ENCODE measurements at regions not wholly inside any gene's neighbourhood (a gene's known extent, or its start where the extent isn't known, plus 50 kb on each side); places are given as distances from the start of the nearest gene placed in this dataset.

DNA sequence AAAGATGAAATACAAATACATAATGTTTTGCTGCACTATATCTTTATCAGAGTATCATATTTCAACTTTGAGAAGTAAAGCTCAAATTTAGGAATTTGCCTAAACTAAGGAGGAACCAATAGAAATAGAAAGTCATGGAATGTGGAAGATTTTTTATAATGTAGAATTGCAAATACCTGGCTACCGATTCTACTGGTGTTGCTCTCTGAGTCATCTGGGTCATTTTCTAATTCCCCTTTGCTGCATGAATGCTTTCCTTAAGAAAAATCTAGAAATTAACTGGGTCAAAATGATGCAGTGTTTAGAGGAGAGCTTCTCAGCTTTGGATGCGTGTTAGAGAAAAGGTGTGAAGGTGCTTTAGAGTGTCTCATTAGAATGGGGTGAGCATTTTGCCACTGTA is 568.9 kb upstream of the ANKRD30A start:
- DNase-seq (no peak), ATAC-seq (no peak)
- H3K4me3 ChIP-seq, result no peak overlapping the region
- intact Hi-C loops (cut with DNase I), result no loop called here
- no peaks in the 10 kb centered on the region for H3K27me3 ChIP-seq
- TF ChIP-seq POLR2A (IDR thresholded peaks at IDR 0.05), result no peak
- TF ChIP-seq CTCF (IDR thresholded peaks at IDR 0.05), result no peak
- 44 to 73% (median 55%) methylated on average over 2 of the region's 2 CpGs for WGBS, 4 donors
- no peaks in the 10 kb centered on the region for H3K9me3 ChIP-seq
- no peak overlapping the region for H3K27ac ChIP-seq
- no peaks in the 10 kb centered on the region for H3K36me3 ChIP-seq
- no peaks in the 10 kb centered on the region for H3K4me1 ChIP-seq

DNA sequence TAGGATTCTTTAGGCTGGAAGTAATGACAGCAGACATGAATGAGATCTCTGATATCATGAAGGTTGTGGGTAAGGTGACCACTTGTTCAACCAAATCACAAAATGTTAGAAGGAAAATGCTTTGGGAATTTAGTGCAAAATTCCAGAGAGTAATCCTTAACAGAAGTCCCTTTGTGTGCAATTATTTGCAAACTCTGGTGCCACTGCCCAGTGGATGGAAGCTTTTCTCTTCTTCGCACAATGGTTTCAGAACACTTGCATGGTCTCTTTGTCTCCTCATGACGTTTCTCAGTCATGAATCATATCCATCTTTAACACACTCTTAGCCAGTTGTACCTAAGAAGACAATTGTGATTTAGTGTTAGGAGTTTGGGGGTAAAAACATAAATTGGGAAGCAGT is 570.4 kb upstream of the ANKRD30A start:
- ATAC-seq, result no peak
- H3K27me3 ChIP-seq, result no peaks in the 10 kb centered on the region
- no peak overlapping the region for H3K4me3 ChIP-seq
- no peaks in the 10 kb centered on the region for H3K9me3 ChIP-seq
- no peaks in the 10 kb centered on the region for H3K36me3 ChIP-seq
- H3K4me1 ChIP-seq, result no peaks in the 10 kb centered on the region
- TF ChIP-seq CTCF (IDR thresholded peaks at IDR 0.05), result no peak
- TF ChIP-seq POLR2A (IDR thresholded peaks at IDR 0.05), result no peak
- intact Hi-C loops (cut with DNase I), result no loop called here
- DNase-seq, result no peak
- WGBS, 4 donors, result 65 to 83% (median 75%) methylated on average over 2 of the region's 2 CpGs
- no peak overlapping the region for H3K27ac ChIP-seq

DNA sequence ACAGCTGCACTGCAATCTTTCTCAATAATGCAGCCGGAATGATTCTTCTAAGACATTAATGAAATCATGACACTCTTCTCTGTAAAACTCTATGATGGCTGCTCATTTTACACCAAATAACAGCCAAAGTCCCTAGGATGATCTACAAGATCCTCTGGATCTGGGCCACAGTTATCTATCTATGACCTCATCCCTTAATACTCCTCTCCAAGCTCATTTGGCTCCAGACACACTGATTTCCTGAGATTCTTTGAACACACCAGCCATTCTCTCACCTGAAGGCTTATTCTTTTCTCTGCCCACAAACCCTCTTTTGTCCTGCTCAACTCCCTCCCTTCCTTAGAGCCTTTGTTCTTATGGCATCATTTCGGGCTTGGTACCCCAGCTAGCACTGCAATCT is 577.4 kb upstream of the ANKRD30A start:
- DNase-seq (no peak), ATAC-seq (no peak)
- Histone ChIP-seq H3K4me3 (no peak overlapping the region), H3K9me3 (no peaks in the 10 kb centered on the region), H3K36me3 (no peaks in the 10 kb centered on the region), H3K27ac (no peak overlapping the region), H3K4me1 (no peaks in the 10 kb centered on the region), H3K27me3 (no peaks in the 10 kb centered on the region)
- TF ChIP-seq CTCF (IDR thresholded peaks at IDR 0.05) (no peak), POLR2A (IDR thresholded peaks at IDR 0.05) (no peak)
- intact Hi-C loops (cut with DNase I), result no loop called here
- WGBS, 4 donors, result 81 to 86% (median 84%) methylated on average over 2 of the region's 2 CpGs

- H3K4me1 ChIP-seq, result peaks cover 0 to 6% (median 0%) of the 10 kb centered on the region in 12 donors
- H3K27me3 ChIP-seq, result no peaks in the 10 kb centered on the region
- no peaks in the 10 kb centered on the region for H3K36me3 ChIP-seq
- intact Hi-C loops (cut with DNase I), result no loop called here
- 51 to 67% (median 59%) methylated on average over 4 of the region's 4 CpGs for WGBS, 4 donors
- H3K4me3 ChIP-seq, result no peak overlapping the region
- H3K9me3 ChIP-seq, result no peaks in the 10 kb centered on the region
- no peak for ATAC-seq
- no peak for TF ChIP-seq POLR2A (IDR thresholded peaks at IDR 0.05)
- TF ChIP-seq CTCF (IDR thresholded peaks at IDR 0.05), result no peak
- H3K27ac ChIP-seq, result no peak overlapping the region
- DNase-seq, result no peak
Observed at GRCh38 chr10:36542493-36542892, 582.9 kb upstream of the ANKRD30A start.
